Neural cell (in vitro differentiated cells): ENCODE measurements at regions not wholly inside any gene's neighbourhood (a gene's known extent, or its start where the extent isn't known, plus 50 kb on each side); places are given as distances from the start of the nearest gene placed in this dataset.

ENCODE experiments used
- EZH2 ChIP-seq: fragments of 200-600, 300-800 bp; shearing (Covaris generic), sonication (generic); IDR thresholded peaks from 2 replicates; pipeline ENCODE4 v1.6.1; 2014; ENCODE audit warnings: antibody characterized with exemption, low read length, borderline replicate concordance, mild to moderate bottlenecking; ENCODE audit not compliant: insufficient read depth, poor library complexity, severe bottlenecking
- MXI1 ChIP-seq: fragments of 450-650 bp; conservative IDR thresholded peaks from 2 replicates; pipeline ENCODE4 v1.6.1; 2014; ENCODE audit warnings: antibody characterized with exemption, mild to moderate bottlenecking; ENCODE audit not compliant: poor library complexity, severe bottlenecking
- TAF1 ChIP-seq: IDR thresholded peaks from 2 replicates; pipeline ENCODE4 v1.6.1; 2012; ENCODE audit warnings: low read depth
- TF ChIP-seq, protein P1 (sequence below): IDR thresholded peaks from 2 replicates; pipeline ENCODE4 v1.6.1; 2012; ENCODE audit warnings: borderline replicate concordance
- TF ChIP-seq, protein P2 (sequence below): fragments of 450-650 bp; IDR thresholded peaks from 2 replicates; pipeline ENCODE4 v1.5.1; 2014; ENCODE audit warnings: antibody characterized with exemption, mild to moderate bottlenecking, moderate library complexity; ENCODE audit not compliant: poor library complexity, severe bottlenecking

DNA sequence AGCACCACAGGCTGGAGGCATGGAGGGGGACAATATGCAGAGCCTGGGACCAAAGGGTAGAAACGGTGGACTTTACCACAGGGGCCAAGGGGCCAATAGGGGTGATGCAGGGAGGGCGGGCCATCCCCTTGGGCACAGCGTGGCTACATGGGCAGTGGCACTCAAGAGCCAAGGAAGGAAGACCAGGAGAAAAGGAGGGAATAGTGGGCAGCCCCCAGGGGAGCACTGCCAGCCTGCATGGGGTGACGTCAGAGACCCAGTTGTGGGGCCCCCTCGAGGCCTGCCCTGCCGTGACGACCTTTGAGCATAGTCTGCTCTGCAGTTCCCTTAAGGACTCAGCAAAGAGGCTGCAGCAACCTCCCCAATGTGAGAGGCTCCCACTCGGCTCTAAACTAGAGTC lies 95.5 kb upstream of the TMPRSS2 start:
- TF ChIP-seq, protein P1, sequence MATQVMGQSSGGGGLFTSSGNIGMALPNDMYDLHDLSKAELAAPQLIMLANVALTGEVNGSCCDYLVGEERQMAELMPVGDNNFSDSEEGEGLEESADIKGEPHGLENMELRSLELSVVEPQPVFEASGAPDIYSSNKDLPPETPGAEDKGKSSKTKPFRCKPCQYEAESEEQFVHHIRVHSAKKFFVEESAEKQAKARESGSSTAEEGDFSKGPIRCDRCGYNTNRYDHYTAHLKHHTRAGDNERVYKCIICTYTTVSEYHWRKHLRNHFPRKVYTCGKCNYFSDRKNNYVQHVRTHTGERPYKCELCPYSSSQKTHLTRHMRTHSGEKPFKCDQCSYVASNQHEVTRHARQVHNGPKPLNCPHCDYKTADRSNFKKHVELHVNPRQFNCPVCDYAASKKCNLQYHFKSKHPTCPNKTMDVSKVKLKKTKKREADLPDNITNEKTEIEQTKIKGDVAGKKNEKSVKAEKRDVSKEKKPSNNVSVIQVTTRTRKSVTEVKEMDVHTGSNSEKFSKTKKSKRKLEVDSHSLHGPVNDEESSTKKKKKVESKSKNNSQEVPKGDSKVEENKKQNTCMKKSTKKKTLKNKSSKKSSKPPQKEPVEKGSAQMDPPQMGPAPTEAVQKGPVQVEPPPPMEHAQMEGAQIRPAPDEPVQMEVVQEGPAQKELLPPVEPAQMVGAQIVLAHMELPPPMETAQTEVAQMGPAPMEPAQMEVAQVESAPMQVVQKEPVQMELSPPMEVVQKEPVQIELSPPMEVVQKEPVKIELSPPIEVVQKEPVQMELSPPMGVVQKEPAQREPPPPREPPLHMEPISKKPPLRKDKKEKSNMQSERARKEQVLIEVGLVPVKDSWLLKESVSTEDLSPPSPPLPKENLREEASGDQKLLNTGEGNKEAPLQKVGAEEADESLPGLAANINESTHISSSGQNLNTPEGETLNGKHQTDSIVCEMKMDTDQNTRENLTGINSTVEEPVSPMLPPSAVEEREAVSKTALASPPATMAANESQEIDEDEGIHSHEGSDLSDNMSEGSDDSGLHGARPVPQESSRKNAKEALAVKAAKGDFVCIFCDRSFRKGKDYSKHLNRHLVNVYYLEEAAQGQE = no peak
- no peak for TF ChIP-seq EZH2
- TF ChIP-seq, protein P2, sequence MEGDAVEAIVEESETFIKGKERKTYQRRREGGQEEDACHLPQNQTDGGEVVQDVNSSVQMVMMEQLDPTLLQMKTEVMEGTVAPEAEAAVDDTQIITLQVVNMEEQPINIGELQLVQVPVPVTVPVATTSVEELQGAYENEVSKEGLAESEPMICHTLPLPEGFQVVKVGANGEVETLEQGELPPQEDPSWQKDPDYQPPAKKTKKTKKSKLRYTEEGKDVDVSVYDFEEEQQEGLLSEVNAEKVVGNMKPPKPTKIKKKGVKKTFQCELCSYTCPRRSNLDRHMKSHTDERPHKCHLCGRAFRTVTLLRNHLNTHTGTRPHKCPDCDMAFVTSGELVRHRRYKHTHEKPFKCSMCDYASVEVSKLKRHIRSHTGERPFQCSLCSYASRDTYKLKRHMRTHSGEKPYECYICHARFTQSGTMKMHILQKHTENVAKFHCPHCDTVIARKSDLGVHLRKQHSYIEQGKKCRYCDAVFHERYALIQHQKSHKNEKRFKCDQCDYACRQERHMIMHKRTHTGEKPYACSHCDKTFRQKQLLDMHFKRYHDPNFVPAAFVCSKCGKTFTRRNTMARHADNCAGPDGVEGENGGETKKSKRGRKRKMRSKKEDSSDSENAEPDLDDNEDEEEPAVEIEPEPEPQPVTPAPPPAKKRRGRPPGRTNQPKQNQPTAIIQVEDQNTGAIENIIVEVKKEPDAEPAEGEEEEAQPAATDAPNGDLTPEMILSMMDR = no peak
- no peak for TF ChIP-seq MXI1
- TF ChIP-seq TAF1 = no peak
